Keratinocyte (primary cell): ENCODE measurements at regions not wholly inside any gene's neighbourhood (a gene's known extent, or its start where the extent isn't known, plus 50 kb on each side); places are given as distances from the start of the nearest gene placed in this dataset.

Source experiments
- DNase-seq: peaks from one replicate; pipeline ENCODE4 v3.0.0-alpha.2; 2011; ENCODE audit warnings: low read depth, missing footprints, low spot score
- FAIRE-seq: peaks from 2 replicates; lab custom pipeline; 2011; peaks lifted over from hg19 to GRCh38; lab: Jason Lieb, UNC
- H2AFZ ChIP-seq: 2 replicates; pipeline ENCODE4 v1.6.0; 2012; ENCODE audit warnings: low read length, control low read depth, inconsistent platforms; ENCODE audit not compliant: control insufficient read depth
- H3K27ac ChIP-seq: 2 replicates; pipeline ENCODE4 v1.5.1; 2011; ENCODE audit warnings: low read length; ENCODE audit not compliant: control insufficient read depth, insufficient read depth
- H3K27me3 ChIP-seq: 3 replicates; pipeline ENCODE4 v1.6.0; 2011; ENCODE audit warnings: low read length; ENCODE audit not compliant: control insufficient read depth, insufficient read depth; ENCODE audit errors: extremely low read depth
- H3K36me3 ChIP-seq, 2 experiments: 2 replicates in 1 of 2; 3 replicates in 1 of 2; pipeline ENCODE4 v1.5.1; 2011; ENCODE audit warnings: low read length in 2 of 2, mild to moderate bottlenecking in 1 of 2; ENCODE audit not compliant: control insufficient read depth in 2 of 2, insufficient read depth in 2 of 2; ENCODE audit errors: extremely low read depth in 1 of 2
- H3K4me1 ChIP-seq: 3 replicates; pipeline ENCODE4 v1.5.1; 2011; ENCODE audit warnings: low read length; ENCODE audit not compliant: control insufficient read depth, insufficient read depth; ENCODE audit errors: extremely low read depth
- H3K4me2 ChIP-seq: 3 replicates; pipeline ENCODE4 v1.6.0; 2011; ENCODE audit warnings: low read depth, low read length; ENCODE audit not compliant: control insufficient read depth, insufficient read depth; ENCODE audit errors: extremely low read depth
- H3K4me3 ChIP-seq, 3 experiments: fragments of 200-600 bp in 1 of 3; sonication (generic) in 1 of 3; 2 replicates in 2 of 3; 3 replicates in 1 of 3; pipeline ENCODE4 v1.5.1; 2011 to 2016; ENCODE audit warnings: low read length in 3 of 3, mild to moderate bottlenecking in 3 of 3, control low read depth in 2 of 3, inconsistent platforms in 1 of 3, low read depth in 1 of 3, mixed read lengths in 1 of 3, mixed run types in 1 of 3, moderate library complexity in 1 of 3; ENCODE audit not compliant: control insufficient read depth in 2 of 3, insufficient read depth in 2 of 3; ENCODE audit errors: extremely low read depth in 1 of 3
- H3K79me2 ChIP-seq: 2 replicates; pipeline ENCODE4 v1.6.0; 2012; ENCODE audit warnings: low read length; ENCODE audit not compliant: control insufficient read depth, insufficient read depth
- H3K9ac ChIP-seq: 3 replicates; pipeline ENCODE4 v1.6.0; 2011; ENCODE audit warnings: low read length; ENCODE audit not compliant: control insufficient read depth, insufficient read depth; ENCODE audit errors: extremely low read depth
- H3K9me1 ChIP-seq: 3 replicates; pipeline ENCODE4 v1.6.0; 2011; ENCODE audit warnings: low read length; ENCODE audit not compliant: control insufficient read depth, insufficient read depth; ENCODE audit errors: extremely low read depth
- H3K9me3 ChIP-seq: 2 replicates; pipeline ENCODE4 v1.5.1; 2012; ENCODE audit warnings: low read depth, low read length; ENCODE audit not compliant: control insufficient read depth
- H4K20me1 ChIP-seq: 3 replicates; pipeline ENCODE4 v1.6.0; 2011; ENCODE audit warnings: low read length; ENCODE audit not compliant: control insufficient read depth, insufficient read depth; ENCODE audit errors: extremely low read depth
- CTCF ChIP-seq, 3 experiments: IDR thresholded peaks in 1 of 3; conservative IDR thresholded peaks in 1 of 3; optimal IDR thresholded peaks in 1 of 3; 2 replicates in 2 of 3; 3 replicates in 1 of 3; pipeline versions ENCODE3 to v1.5.1; 2011; ENCODE audit warnings: low read length in 3 of 3, mild to moderate bottlenecking in 3 of 3, moderate library complexity in 2 of 3, control low read depth in 1 of 3, inconsistent platforms in 1 of 3; ENCODE audit not compliant: insufficient read depth in 2 of 3; ENCODE audit errors: extremely low read depth in 1 of 3
- EZH2 ChIP-seq: IDR thresholded peaks from one replicate; pipeline ENCODE4 v1.6.1; 2012; ENCODE audit warnings: inconsistent platforms, mild to moderate bottlenecking, low read length, moderate library complexity
- dilution Hi-C: fragments of 300-500 bp; cut with MboI; formaldehyde crosslinking; loops from one replicate; pipeline ENCODE4 v1.7.0; 2020; ENCODE audit warnings: low sequenced_read_pairs; ENCODE audit not compliant: extremely low pct_ligation_motif_present

GRCh38 chr5:96228408-96228807, 204.6 kb downstream of the PCSK1 start:
- dilution Hi-C loops: no loop called here
- Histone ChIP-seq H3K27ac (peak overlapping the region; percentile 97), H4K20me1 (no peaks in the 10 kb centered on the region), H3K4me3 (peak overlapping the region in 1 of 3 experiments; percentile 41), H2AFZ (no peak overlapping the region), H3K9me3 (no peaks in the 10 kb centered on the region), H3K36me3 (peaks cover 0 to 1% of the 10 kb centered on the region in 2 experiments), H3K9me1 (no peaks in the 10 kb centered on the region), H3K27me3 (no peaks in the 10 kb centered on the region), H3K9ac (peak overlapping the region; percentile 50), H3K79me2 (no peaks in the 10 kb centered on the region), H3K4me1 (peaks cover 30% of the 10 kb centered on the region), H3K4me2 (peak overlapping the region; percentile 65)
- no peak for FAIRE-seq
- DNase-seq: no peak
- TF ChIP-seq EZH2: no peak
- TF ChIP-seq CTCF (optimal IDR thresholded peaks at IDR 0.05 in 1 of 3, IDR thresholded peaks at IDR 0.05 in 1 of 3, conservative IDR thresholded peaks at IDR 0.05 in 1 of 3; ENCODE audit: extremely low read depth in 1 of 3, insufficient read depth in 2 of 3, low read length in 3 of 3): no peak

GRCh38 chr5:96227957-96228356, 205.1 kb downstream of the PCSK1 start:
- peak overlapping the region; percentile 97 for H3K27ac ChIP-seq
- no peaks in the 10 kb centered on the region for H3K9me3 ChIP-seq
- peaks cover 0 to 1% of the 10 kb centered on the region in 2 experiments for H3K36me3 ChIP-seq
- H4K20me1 ChIP-seq: no peaks in the 10 kb centered on the region
- H3K27me3 ChIP-seq: no peaks in the 10 kb centered on the region
- FAIRE-seq (peak; percentile 39), DNase-seq (no peak)
- H3K9ac ChIP-seq: peak overlapping the region; percentile 50
- no peaks in the 10 kb centered on the region for H3K79me2 ChIP-seq
- TF ChIP-seq CTCF (optimal IDR thresholded peaks at IDR 0.05 in 1 of 3, IDR thresholded peaks at IDR 0.05 in 1 of 3, conservative IDR thresholded peaks at IDR 0.05 in 1 of 3; ENCODE audit: extremely low read depth in 1 of 3, insufficient read depth in 2 of 3, low read length in 3 of 3) (no peak), EZH2 (no peak)
- peak overlapping the region in 1 of 3 experiments; percentile 41 for H3K4me3 ChIP-seq
- dilution Hi-C loops: no loop called here
- H3K4me1 ChIP-seq: peaks cover 30% of the 10 kb centered on the region
- H3K9me1 ChIP-seq: no peaks in the 10 kb centered on the region
- H2AFZ ChIP-seq: peak overlapping the region; percentile 27
- H3K4me2 ChIP-seq: peak overlapping the region; percentile 65
